ENCODE measurements at regions not wholly inside any gene's neighbourhood (a gene's known extent, or its start where the extent isn't known, plus 50 kb on each side); places are given as distances from the start of the nearest gene placed in this dataset.

DNA sequence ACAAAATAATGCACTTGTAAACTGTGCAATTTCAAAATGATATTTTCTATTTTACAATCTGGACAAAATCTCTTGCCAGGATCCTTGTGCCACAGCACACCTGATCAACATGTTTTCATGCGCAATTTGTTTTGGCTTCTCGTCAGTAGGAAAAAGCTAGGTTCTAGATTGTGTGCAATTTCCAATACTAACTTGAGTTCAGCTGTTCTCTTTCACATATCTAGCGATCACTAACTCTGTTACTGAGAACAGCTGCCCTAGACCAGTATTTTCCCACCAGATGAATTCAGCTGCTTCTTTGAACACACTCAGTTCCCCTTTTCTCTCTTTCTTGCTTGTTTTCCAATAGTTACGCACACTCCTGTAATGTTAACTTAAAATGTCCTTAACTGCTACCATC lies 131.2 kb downstream of the MAGEB5 start:
- DNase-seq: no peak

- DNase-seq: no peak
These were observed 118.3 kb downstream of the MAGEB5 start for GRCh38 chrX:26334232-26334631.

DNA sequence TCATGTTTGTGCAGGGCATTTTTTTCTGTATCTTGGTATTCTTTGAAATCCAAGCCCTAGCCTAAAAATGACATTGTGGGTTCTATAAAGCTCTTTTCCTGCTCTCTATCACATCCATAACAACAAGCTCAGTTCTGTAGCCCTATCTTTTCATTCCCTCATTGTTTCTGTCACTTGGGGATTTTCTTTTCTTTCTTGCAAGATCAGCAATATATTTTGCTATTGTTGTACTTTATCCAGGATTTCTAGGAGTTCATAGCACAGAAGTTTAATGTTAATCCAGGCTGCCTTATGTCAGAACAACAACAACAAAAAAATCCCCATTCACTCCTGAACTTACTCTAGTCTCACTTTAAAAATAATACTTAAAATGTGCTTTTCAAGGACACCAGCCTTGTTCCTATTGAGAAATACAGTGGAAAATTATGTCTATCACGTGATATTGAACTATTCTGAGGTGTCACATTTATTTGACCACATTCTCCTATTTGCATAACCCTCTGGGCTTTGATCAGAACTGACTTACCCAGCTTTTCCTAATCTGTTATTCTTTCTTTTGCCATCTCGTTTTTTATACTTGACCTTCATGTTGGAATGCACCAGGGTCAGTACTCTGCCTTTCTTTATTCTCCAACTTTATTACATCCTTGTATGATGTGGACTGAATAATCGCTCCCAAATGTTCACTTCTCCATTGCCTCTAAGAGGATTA lies 112.8 kb downstream of the MAGEB5 start:
- no peak for DNase-seq

DNA sequence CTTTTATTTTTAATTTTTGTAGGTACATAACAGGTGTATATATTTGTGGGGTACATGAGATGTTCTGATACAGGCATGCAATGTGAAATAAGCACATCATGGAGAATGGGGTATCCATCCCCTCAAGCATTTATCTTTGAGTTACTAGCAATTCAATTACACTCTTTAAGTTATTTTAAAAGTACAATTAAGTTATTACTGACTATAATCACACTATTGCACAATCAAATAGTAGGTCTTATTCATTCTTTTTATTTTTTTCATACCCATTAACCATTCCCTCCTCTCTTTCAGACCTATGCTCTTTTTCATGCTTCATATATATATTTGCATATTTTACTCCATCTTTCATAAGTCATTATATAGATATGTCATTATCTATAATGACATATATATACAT lies 93.3 kb downstream of the MAGEB5 start:
- DNase-seq: no peak

DNA sequence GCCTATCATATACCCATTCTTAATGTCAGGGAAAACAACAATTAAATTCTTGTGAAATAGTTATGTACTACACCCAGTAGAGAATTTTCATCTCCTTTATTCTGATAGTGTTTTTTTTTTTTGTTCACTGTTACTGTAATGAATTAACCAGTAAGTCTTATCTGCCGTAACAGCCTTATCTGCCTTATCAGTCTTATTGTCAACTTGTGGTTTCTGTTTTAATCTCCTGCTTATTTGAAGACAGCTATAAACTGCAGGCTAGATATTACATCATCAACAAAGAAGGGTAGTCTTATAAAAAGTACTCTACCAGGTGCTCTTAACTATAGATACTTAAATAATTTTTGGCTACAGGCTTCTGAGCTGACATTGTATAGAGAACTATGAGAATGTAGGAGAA lies 79.5 kb downstream of the MAGEB5 start:
- no peak for DNase-seq

DNA sequence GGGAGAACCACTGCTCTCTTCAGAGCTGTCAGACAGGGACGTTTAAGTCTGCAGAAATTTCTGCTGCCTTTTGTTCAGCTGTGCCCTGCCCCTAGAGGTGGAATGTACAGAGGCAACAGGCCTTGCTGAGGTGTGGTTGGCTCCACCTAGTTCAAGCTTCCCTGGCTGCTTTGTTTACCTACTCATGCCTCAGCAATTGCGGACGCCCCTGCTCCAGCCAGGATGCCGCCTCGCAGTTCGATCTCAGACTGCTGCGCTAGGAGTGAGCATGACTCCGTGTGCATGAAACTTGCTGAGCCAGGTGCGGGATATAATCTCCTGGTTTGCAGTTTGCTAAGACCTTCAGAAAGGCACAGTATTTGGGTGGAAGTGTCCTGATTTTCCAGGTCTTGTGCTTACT lies 70.9 kb downstream of the MAGEB5 start:
- no peak for DNase-seq

All from KG1 (cell line).